Erythroblast (primary cell): ENCODE measurements at regions not wholly inside any gene's neighbourhood (a gene's known extent, or its start where the extent isn't known, plus 50 kb on each side); places are given as distances from the start of the nearest gene placed in this dataset.

Source experiments
- GATA1 ChIP-seq: IDR thresholded peaks from 2 replicates; pipeline ENCODE4 v1.6.1; 2011; ENCODE audit warnings: low read depth, mild to moderate bottlenecking, control low read depth, low read length, moderate library complexity
- POLR2A ChIP-seq: IDR thresholded peaks from 2 replicates; pipeline ENCODE4 v1.6.1; 2011; ENCODE audit warnings: mild to moderate bottlenecking, low read length

- TF ChIP-seq POLR2A (no peak), GATA1 (no peak)
Measured at GRCh38 chr17:13320046-13320785, 281.5 kb downstream of the HS3ST3A1 start.
